Inflammatory macrophage (primary cell): ENCODE measurements at regions not wholly inside any gene's neighbourhood (a gene's known extent, or its start where the extent isn't known, plus 50 kb on each side); places are given as distances from the start of the nearest gene placed in this dataset.

Experiments used
- DNase-seq, 2 donors: peaks; one replicate each; pipeline ENCODE4 v3.0.0-alpha.2; 2020 to 2022

DNA sequence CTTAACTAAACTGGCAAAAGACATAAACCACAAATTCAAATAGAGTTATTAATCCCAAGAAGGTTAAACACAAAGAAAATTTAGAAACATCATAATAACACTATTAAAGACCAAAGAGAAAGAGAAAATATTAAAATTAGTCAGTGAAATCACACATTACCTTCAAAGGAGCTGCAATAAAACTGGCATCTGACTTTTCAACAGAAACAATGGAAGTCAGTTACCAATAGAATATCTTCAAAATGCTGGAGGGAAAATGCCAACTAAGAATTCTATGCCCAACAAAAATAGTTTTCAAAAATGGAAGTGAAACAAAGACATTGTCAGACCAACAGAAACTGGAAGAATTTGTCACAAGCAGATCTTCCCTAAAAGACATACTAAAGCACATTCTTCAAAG, 68.7 kb upstream of the RNF7 start:
- DNase-seq = no peak

GRCh38 chr3:141677701-141678100, 60.4 kb upstream of the RNF7 start:
- peak; percentile 57 to 76 for DNase-seq

- DNase-seq = no peak
Observed at GRCh38 chr3:141680620-141681389, 57.3 kb upstream of the RNF7 start.

DNA sequence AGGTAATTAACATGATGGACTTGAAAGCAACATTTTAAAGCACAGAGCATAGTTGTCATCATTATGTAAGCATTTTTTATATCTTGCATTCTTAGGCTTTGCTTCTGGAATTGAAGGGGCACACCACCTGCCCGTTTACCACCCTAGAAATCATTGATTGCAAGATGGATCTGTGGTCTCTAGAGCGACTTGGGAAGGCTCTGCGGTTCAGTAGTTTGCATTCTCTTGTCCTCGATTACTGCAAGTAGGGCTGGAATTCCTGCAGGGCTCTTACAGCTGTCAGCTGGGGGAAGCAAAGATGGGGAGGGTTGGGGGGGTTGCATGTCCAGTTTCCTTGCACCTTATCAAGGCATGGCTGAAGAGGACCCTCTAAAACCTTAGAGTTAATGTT, 56.7 kb upstream of the RNF7 start:
- DNase-seq = no peak

DNA sequence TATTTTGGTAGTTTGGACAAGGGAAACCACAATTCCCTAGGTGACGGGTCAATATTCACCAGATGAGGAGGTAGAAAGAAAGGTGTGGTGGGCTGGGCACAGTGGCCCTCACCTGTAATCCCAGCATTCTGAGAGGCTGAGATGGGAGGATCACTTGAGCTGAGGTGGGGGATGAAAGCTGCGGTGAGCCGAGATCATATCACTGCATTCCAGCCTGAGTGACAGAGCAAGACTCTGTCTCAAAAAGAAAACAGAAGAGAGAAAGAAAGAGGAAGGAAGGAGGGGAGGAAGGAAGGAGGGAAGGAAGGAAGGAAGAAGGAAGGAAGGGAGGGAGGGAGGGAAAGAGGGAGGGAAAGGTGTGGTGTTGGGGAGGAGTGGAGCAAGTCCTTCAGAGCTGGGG, 56.1 kb upstream of the RNF7 start:
- DNase-seq = no peak

GRCh38 chr3:141682921-141683320, 55.2 kb upstream of the RNF7 start:
- DNase-seq = no peak

GRCh38 chr3:141684758-141685157, 53.3 kb upstream of the RNF7 start:
- no peak for DNase-seq

DNA sequence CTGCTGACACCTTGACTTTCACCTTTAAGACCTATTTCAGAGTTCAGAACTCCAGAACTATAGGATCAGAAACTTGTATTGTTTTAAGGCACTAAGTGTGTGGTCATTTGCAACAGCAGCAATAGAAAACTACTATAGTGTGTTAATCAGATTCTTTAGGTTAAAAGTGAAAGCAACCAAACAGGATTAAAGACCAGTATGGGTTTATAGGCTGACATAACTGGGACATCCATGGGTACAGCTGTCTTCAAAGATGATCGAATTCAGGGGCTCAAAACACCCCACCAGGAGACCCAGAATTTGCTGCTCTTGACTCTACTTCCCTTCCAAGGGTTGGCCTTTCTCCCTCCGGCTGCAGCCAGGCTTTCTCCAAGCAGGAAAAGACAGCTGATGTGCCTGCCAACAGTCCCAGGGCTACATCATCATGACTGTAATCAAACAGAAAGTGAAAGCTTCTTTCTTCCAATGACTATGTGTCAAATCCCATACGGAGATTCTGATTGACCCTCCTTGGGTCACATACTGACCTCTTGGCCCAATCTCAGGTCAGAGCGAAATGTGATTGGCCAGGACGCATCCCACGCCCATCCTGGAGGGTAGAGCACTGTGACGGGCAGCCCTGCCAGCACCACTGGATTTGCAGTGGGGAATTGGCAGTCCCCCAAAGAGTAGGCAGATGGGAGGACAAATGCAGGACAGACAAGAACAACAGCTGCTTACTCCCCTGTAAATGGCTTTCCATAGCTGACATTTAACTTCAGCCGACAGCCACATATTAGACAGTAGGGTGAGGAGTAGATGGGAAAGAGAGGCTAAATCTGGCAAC, 51.4 kb upstream of the RNF7 start:
- DNase-seq = peak; percentile 84 to 85
